HG03432 (cell line): ENCODE measurements at regions not wholly inside any gene's neighbourhood (a gene's known extent, or its start where the extent isn't known, plus 50 kb on each side); places are given as distances from the start of the nearest gene placed in this dataset.

Source experiments
- ATAC-seq: cut with Tn5 transposase; IDR thresholded peaks from one replicate; pipeline ENCODE4 v1.9.1; 2021; ENCODE audit warnings: mild to moderate bottlenecking, moderate library complexity; ENCODE audit not compliant: unreplicated experiment

GRCh38 chr1:204736836-204737235, 51.3 kb upstream of the LRRN2 start:
- no peak for ATAC-seq

DNA sequence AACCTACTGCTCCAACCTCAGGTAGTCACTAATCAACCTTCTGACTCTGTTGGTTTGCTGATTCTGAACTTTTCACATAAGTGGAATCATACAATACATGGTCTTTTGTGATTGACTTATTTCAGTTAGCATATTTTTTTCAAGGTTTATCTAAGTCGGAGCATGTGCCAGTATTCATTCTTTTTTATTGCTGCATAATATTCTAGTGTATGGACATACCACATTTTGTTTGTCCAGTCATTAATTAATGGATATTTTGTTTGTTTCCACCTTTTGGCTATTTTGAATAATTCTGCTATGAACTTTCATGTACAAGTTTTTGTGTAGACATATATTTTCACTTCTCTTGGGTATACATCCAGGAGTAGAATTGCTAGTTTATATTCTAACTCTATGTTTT, 53.0 kb upstream of the LRRN2 start:
- ATAC-seq: no peak

DNA sequence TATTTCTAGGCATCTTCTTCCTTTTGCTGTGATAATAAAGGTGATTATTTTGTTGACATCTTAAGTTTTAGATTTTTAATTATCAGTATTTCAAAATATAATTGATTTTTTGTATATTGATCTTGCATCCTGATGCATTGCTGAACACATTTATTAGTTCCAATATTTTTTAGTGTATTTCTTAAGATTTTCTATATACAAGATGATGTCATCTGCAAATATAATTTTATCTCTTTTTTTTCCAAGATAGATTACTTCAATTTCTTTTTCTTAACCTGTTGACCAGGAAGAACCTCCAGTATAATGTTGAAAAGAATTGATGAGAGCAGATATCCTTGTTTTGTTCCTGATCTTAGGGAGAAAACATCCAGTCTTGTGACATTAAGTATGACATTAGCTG, 54.8 kb upstream of the LRRN2 start:
- ATAC-seq: no peak

- ATAC-seq: no peak
Observed at GRCh38 chr1:204741440-204741839, 55.9 kb upstream of the LRRN2 start.

DNA sequence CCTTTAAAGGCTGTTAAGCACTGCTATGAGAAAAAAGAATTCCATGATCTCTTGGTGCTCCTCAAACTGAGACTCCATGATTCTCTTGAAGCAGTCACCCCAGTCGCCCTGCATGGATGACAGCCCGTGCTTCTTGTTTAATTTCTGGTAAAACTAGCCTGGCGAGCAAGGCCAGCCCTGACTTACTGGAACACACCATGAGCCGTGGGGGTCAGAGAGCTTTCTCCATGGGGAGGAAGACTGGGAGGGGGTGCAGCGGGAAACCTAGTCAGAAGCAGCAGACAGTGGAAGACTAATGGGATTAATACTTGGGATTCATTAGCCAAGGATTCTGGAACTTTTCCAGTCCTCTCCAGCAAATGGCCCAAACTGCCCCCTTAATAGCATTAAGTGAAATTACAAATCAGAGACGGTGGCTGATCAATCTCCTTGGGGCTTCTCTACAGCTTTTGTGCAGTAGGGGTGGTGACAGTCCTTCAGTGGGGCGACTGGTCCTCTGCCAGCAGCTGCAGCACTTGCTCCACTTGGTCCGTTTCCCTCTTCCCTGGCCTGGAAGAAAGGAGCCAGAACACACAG, 57.2 kb upstream of the LRRN2 start:
- no peak for ATAC-seq

GRCh38 chr1:204744107-204744779, 58.7 kb upstream of the LRRN2 start:
- ATAC-seq: no peak

DNA sequence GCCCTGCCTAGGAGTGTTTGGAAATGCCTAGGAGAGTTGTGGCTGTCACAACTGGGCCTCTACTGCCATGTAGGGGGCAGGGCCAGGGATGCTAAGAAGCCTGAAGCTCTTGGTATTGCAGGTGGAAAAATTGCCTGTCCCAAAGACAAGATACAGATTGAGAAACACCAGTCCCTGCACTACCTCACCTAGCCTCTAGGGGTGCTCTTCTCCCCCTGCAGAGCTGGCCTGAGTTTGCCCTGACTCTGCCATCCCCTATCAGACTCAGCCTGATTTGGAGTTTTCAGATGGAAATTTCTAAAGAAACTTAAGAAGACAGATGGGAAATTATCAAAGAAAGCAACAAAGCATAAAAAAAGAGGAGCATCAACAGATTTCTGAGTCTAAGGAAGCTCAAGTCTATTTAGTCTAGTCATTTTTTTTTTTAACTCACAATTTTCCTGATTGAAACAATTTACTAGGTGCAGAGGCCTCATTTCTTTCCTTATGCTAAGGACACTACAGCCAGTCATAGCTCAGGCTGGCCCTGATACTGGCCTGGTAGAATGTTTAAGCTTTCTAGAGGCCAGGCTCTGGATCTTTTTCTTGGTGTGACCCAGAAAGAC, 61.4 kb upstream of the LRRN2 start:
- peak; percentile 43 for ATAC-seq

DNA sequence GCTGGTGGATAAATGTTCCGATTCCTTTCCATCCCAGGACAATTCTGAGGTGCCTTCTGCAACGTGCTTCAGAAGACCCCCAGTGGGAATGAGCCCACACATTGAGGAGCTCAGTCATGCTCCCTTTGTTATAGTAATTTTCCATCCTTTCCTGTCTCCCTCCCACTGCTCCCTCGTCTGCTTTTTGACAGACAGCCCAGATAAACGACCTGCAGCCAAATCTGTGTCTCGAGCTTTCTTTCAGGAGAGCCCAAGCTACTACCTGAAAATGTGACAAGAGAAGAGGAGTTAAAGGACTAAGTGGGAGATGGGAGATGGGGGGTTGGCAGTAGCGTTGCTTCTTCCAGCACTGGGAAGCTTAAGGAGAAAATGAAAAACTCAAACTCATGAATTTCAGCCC, 65.9 kb upstream of the LRRN2 start:
- ATAC-seq: no peak

DNA sequence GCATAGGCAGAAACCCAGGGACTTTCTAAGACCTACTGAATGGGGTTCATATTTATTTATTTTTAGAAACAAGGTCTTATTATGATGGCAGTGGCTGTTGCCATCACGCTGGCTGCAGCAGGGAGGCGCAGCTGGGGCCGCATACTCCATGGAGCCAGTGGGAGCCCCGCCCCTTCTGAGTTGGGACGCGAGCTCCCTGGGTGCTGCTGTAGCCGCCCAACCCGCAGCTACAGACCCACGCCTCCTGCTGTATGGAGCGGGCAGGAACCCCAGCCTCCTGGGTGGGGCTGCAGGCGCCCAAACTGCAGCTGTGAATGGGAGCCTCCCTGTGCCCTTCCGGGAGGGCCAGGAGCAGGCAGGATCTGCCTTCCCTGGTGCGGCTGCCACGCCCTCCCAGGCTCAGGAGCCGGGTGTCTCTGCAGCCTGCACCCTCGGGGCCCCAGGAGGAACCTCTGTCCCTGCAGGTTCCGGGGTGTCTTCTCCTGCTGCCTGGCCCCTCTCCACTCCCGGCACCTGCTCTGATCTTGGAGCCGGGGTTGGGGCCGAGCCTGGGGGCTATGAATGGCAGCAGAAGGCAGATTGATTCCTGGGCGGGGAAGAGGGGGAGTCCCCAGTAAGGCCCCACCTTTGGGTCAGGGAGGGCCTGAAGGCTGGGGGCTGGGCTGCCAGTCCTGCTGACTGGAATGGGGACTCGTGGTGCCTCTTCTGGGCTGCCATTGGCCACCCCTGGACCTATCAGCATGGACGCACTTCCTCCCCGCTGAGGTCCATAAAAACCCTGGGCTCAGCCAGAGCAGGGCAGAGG, 66.5 kb upstream of the LRRN2 start:
- ATAC-seq: no peak

DNA sequence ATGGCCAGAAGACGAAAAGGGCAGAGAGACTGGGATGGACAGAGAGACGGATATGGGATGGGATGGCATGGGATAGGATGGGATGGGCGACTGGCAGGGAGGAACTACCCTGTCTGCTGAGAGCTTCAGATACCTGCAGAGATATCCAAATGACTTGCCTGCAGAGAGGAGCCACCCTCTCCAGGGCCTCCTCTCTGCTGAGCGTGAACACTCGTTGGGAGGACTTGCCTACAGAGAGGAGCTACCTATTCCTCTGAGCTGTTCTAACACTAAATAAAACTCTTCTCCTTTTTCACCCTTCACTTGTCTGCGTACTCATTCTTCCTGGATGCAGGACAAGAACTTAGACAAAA, 67.1 kb upstream of the LRRN2 start:
- ATAC-seq: no peak

GRCh38 chr1:204754821-204755220, 69.3 kb upstream of the LRRN2 start:
- ATAC-seq: no peak

DNA sequence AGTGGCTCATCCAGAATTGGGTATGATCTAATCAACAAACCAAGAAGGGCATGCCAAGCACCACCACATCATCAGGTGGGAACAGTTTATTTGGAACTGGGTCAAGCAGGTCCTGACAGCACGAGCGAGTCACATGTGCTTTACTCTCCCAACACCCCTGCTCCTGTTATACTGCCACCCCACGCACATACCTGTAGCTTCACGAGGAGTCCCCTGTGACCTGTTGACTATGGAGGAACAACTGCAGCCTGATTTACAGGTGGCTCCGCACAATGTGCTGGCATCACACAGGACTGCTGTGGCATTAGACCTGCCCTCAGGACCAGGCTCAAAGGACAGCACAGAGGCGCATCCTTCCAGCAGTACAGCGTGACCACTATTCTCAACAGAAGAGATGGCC, 70.8 kb upstream of the LRRN2 start:
- ATAC-seq: no peak

- ATAC-seq: no peak
Observed at GRCh38 chr1:204756811-204757210, 71.3 kb upstream of the LRRN2 start.

DNA sequence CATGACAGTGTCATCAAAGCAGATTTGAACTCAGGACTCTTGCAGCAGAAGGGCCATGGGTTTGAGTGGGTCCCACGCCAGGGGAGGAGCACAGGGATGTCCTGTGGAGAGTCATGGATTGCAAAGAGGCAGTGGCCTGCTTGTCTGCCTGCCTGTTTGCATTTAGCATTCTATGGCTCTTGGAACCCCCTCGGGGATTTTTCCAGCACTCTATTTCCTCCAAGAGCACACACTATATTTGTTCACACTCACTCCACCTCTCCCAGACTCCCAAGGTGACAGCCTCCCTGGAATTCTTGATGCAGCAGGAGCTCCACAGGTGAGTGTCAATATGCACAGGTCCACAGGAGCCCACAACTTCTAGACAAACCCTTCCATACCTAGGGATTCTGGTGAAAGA, 73.1 kb upstream of the LRRN2 start:
- ATAC-seq: no peak

DNA sequence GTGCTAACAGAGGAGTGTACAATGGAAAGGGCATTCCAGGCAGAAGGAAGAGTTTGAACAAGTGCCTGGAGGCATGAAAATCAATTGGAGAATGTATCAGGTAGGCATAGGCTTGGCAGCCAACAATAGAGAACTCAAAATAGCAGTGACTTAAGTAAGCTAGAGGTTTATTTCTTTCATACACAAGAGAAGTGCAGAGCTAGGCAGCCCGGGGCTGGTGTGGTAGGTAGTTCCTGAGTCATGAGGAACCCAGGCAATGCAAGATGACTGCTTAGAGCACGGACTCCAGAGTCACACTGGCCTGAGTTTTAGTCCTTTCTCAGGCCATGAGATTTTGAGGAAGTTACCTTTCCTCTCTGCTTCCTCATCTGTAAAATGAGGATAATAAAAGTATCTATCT, 74.8 kb upstream of the LRRN2 start:
- no peak for ATAC-seq

DNA sequence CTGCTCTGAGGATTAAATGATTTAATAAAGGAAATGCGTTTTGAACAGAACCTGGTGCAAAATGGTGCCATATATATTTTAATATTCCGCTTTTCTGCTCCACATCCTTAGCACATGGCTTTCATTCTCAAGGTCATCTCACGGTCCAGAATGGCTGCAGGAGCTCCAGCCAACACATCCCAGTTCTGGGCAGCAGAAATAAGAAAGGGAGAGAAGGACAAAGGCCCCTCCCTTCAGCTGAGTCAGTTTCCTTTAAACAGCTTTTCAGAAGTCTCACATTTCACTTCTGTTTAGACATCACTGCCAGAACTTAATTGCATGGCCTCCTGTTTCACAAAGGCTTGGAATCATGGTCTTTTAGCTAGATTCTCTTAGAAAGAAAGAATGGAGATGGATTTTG, 75.2 kb upstream of the LRRN2 start:
- no peak for ATAC-seq

DNA sequence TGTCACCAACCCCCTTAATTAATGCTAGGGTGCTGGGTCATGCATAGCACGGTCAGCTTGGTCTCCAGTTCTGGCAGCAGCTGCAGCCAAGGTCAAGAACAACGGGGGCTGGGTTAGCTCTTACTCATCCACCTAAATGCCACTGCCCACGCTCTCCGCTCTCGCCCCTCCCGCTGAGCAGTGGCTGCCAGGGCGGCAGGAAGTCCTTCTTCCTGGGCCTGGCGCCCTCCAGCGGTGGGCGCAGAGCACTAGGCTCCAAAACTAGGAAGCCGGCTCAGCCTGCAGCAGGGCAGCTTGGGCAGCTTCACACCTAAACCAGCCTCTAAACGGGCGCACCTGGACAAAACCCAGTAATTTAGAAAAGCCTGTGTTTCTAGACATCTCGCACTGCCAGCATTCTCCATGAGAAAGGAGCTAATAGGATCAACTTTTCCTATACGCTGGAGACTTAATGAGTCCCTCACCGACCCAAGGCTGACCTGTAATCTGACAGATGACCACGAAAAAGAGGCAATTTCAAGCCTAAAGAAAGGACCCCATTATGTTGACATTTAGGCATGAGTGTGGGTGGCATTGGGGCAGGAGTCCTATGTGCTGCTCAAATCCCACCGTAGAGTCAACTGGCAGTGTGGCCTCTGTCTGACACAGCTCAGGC, 78.4 kb upstream of the LRRN2 start:
- peak; percentile 86 for ATAC-seq

DNA sequence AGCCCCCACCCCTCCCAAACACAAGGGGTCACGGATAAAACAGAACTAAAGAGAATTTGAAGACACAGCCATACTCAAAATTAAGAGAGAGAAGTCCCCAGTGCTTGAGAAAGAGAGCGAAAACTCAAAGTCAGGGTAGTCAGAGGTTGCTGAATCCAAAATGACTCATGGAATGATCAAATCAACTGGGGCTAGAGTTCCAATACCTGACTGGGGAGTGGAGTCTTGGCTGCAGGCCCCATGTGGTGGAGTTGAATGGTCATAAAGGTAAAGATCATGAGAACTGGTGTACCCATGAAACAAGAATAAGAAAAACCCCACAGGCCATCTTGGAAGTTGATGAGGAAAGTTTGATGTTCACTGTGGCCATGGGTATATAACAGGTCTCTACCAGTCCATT, 84.5 kb upstream of the LRRN2 start:
- ATAC-seq: no peak

GRCh38 chr1:204771358-204771757, 85.8 kb upstream of the LRRN2 start:
- no peak for ATAC-seq

DNA sequence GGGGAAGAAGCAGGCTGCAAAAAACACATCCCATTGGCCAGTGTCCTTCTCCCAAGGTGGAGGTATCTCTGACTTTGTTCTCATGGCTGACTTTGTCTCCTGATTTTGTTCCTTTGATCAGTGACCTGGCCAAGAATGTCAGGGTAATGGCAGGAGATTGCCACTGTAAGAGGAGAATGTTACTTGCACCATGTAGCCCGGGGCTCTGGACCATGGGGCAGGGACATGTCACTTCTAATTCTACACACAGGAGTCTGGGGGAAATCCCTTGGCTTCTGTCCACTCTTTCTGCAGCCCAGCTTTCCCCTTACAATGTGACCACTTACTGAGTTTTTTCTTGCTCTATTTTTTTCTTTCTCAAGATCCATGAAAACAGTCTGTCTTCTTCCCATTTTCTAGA, 87.7 kb upstream of the LRRN2 start:
- no peak for ATAC-seq

- no peak for ATAC-seq
Observed at GRCh38 chr1:204775546-204775945, 90.0 kb upstream of the LRRN2 start.
